ENCODE measurements at regions not wholly inside any gene's neighbourhood (a gene's known extent, or its start where the extent isn't known, plus 50 kb on each side); places are given as distances from the start of the nearest gene placed in this dataset.

DNA sequence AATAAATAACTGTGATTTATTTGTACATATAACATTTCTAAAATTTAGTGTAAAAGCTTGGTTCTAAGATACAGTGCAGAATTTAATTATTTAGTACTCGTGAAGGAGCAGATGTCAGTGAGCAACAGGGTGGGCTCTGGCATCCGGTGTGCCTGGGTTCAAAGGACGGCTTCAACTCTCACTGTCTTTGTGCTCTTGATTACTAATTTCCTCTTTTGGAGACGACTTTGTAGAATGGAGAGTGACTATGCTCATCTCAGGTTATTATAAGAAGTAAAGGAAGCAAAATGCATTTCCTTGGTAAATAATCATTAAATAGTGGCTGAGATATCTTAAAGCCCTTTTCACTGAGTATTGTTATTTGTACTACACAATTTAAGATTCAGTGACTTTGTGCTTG, 271.7 kb downstream of the ASXL3 start:
- no peaks in the 10 kb centered on the region for H3K36me3 ChIP-seq (ENCODE audit: low read depth)
- no peak for TF ChIP-seq EZH2 (IDR thresholded peaks at IDR 0.05; ENCODE audit: low read depth)
- TF ChIP-seq, protein P1, sequence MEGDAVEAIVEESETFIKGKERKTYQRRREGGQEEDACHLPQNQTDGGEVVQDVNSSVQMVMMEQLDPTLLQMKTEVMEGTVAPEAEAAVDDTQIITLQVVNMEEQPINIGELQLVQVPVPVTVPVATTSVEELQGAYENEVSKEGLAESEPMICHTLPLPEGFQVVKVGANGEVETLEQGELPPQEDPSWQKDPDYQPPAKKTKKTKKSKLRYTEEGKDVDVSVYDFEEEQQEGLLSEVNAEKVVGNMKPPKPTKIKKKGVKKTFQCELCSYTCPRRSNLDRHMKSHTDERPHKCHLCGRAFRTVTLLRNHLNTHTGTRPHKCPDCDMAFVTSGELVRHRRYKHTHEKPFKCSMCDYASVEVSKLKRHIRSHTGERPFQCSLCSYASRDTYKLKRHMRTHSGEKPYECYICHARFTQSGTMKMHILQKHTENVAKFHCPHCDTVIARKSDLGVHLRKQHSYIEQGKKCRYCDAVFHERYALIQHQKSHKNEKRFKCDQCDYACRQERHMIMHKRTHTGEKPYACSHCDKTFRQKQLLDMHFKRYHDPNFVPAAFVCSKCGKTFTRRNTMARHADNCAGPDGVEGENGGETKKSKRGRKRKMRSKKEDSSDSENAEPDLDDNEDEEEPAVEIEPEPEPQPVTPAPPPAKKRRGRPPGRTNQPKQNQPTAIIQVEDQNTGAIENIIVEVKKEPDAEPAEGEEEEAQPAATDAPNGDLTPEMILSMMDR (conservative IDR thresholded peaks at IDR 0.05) = no peak
- no TSS peak for BruUV-seq (replicated peaks)
- H3K79me2 ChIP-seq (ENCODE audit: low read depth) = no peaks in the 10 kb centered on the region
- no peaks in the 10 kb centered on the region for H3F3A ChIP-seq (ENCODE audit: insufficient read depth, low read depth)
- ChIA-PET CTCF (no interaction called here), POLR2A (ENCODE audit: unreplicated experiment) (no interaction called here)
- H3K4me2 ChIP-seq = no peak overlapping the region
- no peaks in the 10 kb centered on the region for H3K9me3 ChIP-seq (ENCODE audit: insufficient read depth, low read depth)
- DNase-seq = no peak
- no peak overlapping the region for H2AFZ ChIP-seq
- no peak overlapping the region for H3K27ac ChIP-seq
- H3K4me1 ChIP-seq (replicated peaks; ENCODE audit: insufficient read depth) = no peaks in the 10 kb centered on the region
- H3K9me2 ChIP-seq (ENCODE audit: insufficient read depth) = no peaks in the 10 kb centered on the region
- H3K27me3 ChIP-seq (ENCODE audit: insufficient read depth, low read depth) = no peaks in the 10 kb centered on the region
- intact Hi-C loops (cut with micrococcal nuclease; ENCODE audit: unreplicated experiment) = no loop called here
- H4K20me1 ChIP-seq (ENCODE audit: insufficient read depth) = no peaks in the 10 kb centered on the region
- no peak overlapping the region for H3K4me3 ChIP-seq

DNA sequence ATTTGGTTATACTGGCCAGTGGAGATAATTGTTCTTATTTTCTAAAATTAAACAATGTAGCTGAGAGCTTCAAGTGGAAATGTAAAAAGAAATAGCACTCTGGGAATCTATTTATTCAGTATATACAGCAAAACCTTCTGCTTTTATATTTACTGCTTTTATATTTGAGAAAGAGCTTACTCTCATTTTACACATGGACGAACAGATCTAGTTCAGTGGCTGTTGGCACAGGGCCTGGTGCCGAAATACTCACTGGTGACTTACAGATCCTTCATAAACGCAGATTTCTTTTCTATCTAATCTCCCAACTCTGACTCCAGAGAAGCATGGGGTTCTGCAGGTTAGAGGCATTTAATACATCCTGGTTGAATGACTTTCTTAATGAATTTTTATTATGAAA, 266.2 kb downstream of the ASXL3 start:
- Histone ChIP-seq H3K9me2 (ENCODE audit: insufficient read depth) (no peaks in the 10 kb centered on the region), H3K27ac (no peak overlapping the region), H3K79me2 (ENCODE audit: low read depth) (no peaks in the 10 kb centered on the region), H3K4me2 (no peak overlapping the region), H3F3A (ENCODE audit: insufficient read depth, low read depth) (no peaks in the 10 kb centered on the region), H2AFZ (no peak overlapping the region), H3K4me3 (no peak overlapping the region), H3K36me3 (ENCODE audit: low read depth) (no peaks in the 10 kb centered on the region), H3K4me1 (replicated peaks; ENCODE audit: insufficient read depth) (no peaks in the 10 kb centered on the region), H3K9me3 (ENCODE audit: insufficient read depth, low read depth) (no peaks in the 10 kb centered on the region), H4K20me1 (ENCODE audit: insufficient read depth) (no peaks in the 10 kb centered on the region), H3K27me3 (ENCODE audit: insufficient read depth, low read depth) (no peaks in the 10 kb centered on the region)
- ChIA-PET POLR2A (ENCODE audit: unreplicated experiment) (no interaction called here), CTCF (no interaction called here)
- DNase-seq = no peak
- BruUV-seq (replicated peaks) = no TSS peak
- intact Hi-C loops (cut with micrococcal nuclease; ENCODE audit: unreplicated experiment) = no loop called here
- TF ChIP-seq EZH2 (IDR thresholded peaks at IDR 0.05; ENCODE audit: low read depth) = no peak
- TF ChIP-seq, protein P1 (conservative IDR thresholded peaks at IDR 0.05) = no peak

DNA sequence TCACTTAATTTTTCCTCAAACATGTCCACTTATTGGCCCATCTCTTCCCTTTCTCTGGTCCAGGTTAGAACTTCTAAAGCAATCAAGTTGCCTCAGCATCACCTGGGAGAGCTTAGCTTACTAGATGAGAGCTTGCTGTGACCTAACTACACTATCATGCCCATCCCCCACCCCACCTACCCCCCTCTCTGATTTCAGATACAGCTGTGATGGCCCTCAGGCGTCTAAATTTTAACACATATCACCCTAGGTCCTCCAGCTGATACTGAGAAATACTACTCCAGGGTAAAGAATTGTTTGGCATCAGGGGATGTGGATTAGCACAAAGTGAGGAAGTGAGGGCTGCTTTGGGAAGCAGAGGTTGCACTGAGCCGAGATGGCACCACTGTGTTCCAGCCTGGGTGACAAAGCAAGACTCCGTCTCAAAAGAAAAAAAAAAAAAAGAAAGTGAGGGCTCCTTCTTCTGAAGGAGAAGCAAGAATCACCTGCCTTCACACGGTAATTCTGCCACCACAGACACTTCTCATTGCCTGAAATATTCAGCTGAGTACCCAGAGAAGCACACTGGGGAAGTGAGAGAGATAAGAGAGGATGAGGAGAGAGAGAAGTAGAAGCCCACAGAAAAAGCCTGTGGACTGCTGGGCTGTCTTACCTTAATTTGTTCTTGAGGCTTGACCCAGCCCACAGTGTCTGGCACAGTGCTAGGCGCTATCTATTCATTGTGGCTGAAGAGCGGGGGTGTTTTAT, 263.4 kb downstream of the ASXL3 start:
- intact Hi-C loops (cut with micrococcal nuclease; ENCODE audit: unreplicated experiment) = no loop called here
- Histone ChIP-seq H3K27ac (no peak overlapping the region), H3K27me3 (ENCODE audit: insufficient read depth, low read depth) (no peaks in the 10 kb centered on the region), H3K79me2 (ENCODE audit: low read depth) (no peaks in the 10 kb centered on the region), H3K4me1 (replicated peaks; ENCODE audit: insufficient read depth) (no peaks in the 10 kb centered on the region), H3K9me3 (ENCODE audit: insufficient read depth, low read depth) (no peaks in the 10 kb centered on the region), H3K4me3 (no peak overlapping the region), H3K36me3 (ENCODE audit: low read depth) (no peaks in the 10 kb centered on the region), H4K20me1 (ENCODE audit: insufficient read depth) (no peaks in the 10 kb centered on the region), H3K4me2 (no peak overlapping the region), H3K9me2 (ENCODE audit: insufficient read depth) (no peaks in the 10 kb centered on the region), H2AFZ (no peak overlapping the region), H3F3A (ENCODE audit: insufficient read depth, low read depth) (no peaks in the 10 kb centered on the region)
- ChIA-PET CTCF (no interaction called here), POLR2A (ENCODE audit: unreplicated experiment) (no interaction called here)
- TF ChIP-seq, protein P1 (conservative IDR thresholded peaks at IDR 0.05) = no peak
- no peak for TF ChIP-seq EZH2 (IDR thresholded peaks at IDR 0.05; ENCODE audit: low read depth)
- DNase-seq = no peak
- BruUV-seq (replicated peaks) = no TSS peak

Measured in PC-9 (cell line).